ENCODE measurements at regions not wholly inside any gene's neighbourhood (a gene's known extent, or its start where the extent isn't known, plus 50 kb on each side); places are given as distances from the start of the nearest gene placed in this dataset.
"Not testable (repeated sequence)": the region's sequence is repeated elsewhere in the genome, so short reads cannot be mapped to it uniquely, and the experiment has no call there.

DNA sequence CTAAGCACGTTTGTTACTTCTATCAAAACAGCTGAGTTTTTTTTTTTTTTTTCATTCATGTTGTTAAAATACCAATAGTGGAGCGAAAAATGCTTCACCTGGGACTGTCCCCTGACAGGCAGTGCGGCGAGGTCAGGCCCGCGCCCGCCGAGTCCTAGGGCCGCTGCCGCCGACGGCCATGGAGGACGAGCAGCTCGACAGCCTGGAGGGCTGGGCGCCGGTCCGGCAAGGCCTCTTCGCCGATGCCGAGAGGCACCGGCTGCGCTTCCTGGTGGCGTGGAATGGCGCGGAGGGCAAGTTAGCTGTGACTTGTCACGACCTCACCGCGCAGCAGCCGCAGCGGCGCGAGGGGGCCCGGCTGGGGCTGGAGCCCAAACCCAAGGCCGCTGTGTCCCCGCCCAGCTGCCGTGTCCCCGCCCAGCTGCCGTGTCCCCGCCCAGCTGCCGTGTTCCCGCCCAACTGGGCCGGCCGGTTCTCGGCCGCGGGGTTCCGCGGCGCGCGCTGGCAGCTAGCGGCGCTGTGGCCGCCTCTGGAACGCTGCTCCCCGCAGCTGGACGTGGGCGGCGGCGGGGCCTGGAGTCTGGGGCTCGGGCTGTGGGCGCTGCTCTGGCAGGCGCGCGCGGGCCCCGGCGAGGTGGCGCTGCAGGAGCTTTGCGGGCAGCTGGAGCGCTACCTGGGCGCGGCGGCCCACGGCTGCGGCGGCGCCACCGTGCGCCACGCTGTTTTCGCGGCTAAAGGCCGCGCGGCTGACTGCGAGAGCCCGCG is 56.7 kb upstream of the GOLGA8R start:
- intact Hi-C loops (cut with DNase I); H3K36me3 ChIP-seq; H3K27me3 ChIP-seq; H3K9me3 ChIP-seq; H3K4me1 ChIP-seq; FAIRE-seq: not testable (repeated sequence)
- 0 to 2% methylated on average over 21 to 36 of the region's 89 CpGs for WGBS, 2 donors
- H3K27ac ChIP-seq, result peak overlapping the region in 3 of 4 donors; percentile 55 to 82 (median 71)
- H3K4me3 ChIP-seq, result peak overlapping the region in 2 of 4 donors; percentile 35 to 53
- ATAC-seq (peak; percentile 94 to 98 (median 98)), DNase-seq (peak; percentile 62 to 78 (median 69))

DNA sequence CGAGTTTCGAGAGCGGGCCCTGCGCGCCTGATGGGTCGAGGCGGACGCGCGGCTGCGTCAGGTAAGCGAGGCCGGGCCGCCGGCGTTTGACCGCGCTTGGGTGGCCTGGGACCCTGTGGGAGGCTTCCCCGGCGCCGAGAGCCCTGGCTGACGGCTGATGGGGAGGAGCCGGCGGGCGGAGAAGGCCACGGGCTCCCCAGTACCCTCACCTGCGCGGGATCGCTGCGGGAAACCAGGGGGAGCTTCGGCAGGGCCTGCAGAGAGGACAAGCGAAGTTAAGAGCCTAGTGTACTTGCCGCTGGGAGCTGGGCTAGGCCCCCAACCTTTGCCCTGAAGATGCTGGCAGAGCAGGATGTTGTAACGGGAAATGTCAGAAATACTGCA is 57.3 kb upstream of the GOLGA8R start:
- H3K27me3 ChIP-seq; FAIRE-seq; H3K9me3 ChIP-seq; DNase-seq; intact Hi-C loops (cut with DNase I); H3K36me3 ChIP-seq; H3K4me1 ChIP-seq: not testable (repeated sequence)
- peak in 2 of 4 donors; percentile 19 to 26 for ATAC-seq
- peak overlapping the region in 2 of 4 donors; percentile 35 to 53 for H3K4me3 ChIP-seq
- peak overlapping the region in 3 of 4 donors; percentile 55 to 82 (median 71) for H3K27ac ChIP-seq
- no CpG with 5 or more reads among the region's 34 CpGs for WGBS, 2 donors

DNA sequence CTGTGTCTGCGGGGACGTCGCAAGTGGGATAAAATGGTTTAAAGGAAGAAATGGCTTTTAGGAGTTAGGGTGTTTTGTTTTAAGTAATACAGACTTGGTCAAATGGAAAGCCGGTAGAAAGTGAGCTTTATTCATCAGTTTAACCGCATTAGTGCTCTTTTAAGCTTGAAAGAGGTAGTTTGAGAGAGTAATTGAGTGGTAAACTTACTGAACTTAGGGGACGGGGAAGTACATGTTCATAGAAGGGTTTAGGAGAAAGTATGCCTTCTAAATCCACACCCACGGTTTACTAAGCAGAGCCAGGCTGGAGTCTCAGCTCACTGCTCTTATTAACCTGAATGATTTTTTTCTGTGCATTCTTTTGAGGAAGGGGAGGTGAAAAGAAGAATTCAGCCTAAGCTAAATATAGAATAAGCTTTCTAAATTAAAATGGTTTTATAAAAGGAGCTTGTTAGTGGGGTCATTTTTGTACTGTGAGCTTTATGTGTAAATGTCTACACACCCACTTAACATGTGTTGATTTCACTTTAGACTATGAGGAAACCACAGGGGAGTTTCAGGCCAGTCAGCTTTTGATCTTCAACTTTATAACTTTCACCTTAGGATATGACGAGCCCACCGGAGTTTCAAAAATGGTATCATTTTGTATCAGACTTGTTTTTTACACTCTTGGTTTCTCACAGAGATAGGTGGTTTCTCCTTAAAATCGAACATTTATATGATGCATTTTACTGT is 57.9 kb upstream of the GOLGA8R start:
- H3K4me3 ChIP-seq; intact Hi-C loops (cut with DNase I): not testable (repeated sequence)
- WGBS, 2 donors, result no CpG with 5 or more reads among the region's 10 CpGs

DNA sequence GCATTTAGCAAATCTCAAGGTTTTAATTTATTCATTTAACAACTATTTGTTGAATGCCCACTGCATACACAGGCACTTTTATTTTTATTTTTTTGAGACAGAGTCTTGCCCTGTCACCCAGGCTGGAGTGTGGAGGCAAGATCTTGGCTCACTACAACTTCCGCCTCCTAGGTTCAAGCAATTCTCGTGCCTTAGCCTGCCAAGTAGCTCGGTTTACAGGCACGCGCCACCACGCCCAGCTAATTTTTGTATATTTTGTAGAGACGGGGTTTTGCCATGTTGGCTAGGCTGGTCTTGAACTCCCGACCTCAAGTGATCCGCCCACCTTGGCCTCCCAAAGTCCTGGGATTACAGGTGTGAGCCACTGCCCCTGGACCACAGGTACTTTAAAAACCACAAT is 67.0 kb upstream of the GOLGA8Q start:
- FAIRE-seq; H3K27me3 ChIP-seq; DNase-seq; H3K36me3 ChIP-seq; ATAC-seq; H3K4me1 ChIP-seq; intact Hi-C loops (cut with DNase I); H3K27ac ChIP-seq; H3K4me3 ChIP-seq; H3K9me3 ChIP-seq: not testable (repeated sequence)
- WGBS, 2 donors, result 94 to 96% methylated on average over 9 of the region's 9 CpGs

More for the DNA sequence above, 57.9 kb upstream of the GOLGA8R start:
- FAIRE-seq, H3K27me3 ChIP-seq, H3K36me3 ChIP-seq, H3K9me3 ChIP-seq, H3K27ac ChIP-seq, H3K4me1 ChIP-seq, DNase-seq, ATAC-seq: not testable (repeated sequence)

DNA sequence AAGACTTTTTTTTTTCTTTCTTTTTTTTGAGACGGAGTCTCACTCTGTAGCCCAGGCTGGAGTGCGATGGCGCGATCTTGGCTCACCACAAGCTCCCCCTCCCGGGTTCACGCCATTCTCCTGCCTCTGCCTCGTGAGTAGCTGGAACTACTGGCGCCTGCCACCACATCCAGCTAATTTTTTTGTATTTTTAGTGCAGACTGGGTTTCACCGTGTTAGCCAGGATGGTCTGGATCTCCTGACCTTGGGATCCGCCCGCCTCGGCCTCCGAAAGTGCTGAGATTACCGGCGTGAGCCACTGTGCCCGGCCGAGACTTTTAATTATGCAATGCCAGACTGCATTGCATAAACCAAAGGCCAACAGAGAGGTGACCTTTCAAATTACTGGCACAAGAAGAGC is 62.6 kb upstream of the GOLGA8Q start:
- H3K27ac ChIP-seq; H3K4me3 ChIP-seq; intact Hi-C loops (cut with DNase I); H3K9me3 ChIP-seq; H3K36me3 ChIP-seq; H3K27me3 ChIP-seq; FAIRE-seq; H3K4me1 ChIP-seq: not testable (repeated sequence)
- WGBS, 2 donors, result 89 to 95% methylated on average over 17 of the region's 17 CpGs
- DNase-seq, result peak in 1 of 6 donors; percentile 14
- peak in 2 of 4 donors; percentile 33 to 66 for ATAC-seq

DNA sequence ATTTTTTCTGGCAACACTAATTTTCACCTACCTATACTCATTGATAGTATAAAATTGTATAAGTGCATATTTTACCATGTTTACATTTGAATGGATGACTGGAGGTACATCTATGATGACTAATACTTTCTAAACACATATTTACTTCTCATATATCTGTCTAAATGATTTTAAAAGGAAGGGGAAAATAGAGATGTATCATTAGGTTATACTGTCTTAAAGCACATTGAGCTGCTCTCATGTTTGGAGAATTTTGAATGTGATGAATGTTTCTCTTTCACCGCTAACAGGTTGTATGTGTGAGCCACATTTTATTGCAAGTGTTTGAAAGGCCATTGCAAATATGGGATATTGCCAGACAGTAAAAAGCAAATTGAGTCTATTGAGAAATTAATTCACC is 61.5 kb upstream of the GOLGA8Q start:
- H3K9me3 ChIP-seq; H3K36me3 ChIP-seq; H3K27ac ChIP-seq; H3K4me3 ChIP-seq; H3K4me1 ChIP-seq; FAIRE-seq; ATAC-seq; DNase-seq; intact Hi-C loops (cut with DNase I); H3K27me3 ChIP-seq: not testable (repeated sequence)
- 59 to 92% methylated on average over 1 of the region's 1 CpG for WGBS, 2 donors

DNA sequence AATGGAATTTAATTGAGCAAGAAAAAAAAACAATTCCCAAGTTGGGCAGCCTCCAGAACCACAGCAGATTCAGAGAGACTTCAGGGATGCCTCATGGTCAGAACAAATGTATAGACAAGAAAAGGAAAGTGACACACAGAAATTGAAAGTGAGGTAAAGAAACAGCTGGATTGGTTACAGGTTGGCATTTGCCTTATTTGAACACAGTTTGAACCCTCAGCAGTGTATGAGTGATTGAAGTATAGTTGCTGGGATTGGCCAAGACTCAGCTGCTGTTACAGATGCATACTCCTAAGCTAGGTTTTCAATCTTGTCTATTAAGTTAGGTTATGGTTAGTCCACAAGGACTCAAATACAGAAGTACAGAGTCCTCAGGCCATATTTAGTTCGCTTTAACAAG is 57.9 kb upstream of the GOLGA8Q start:
- DNase-seq; H3K27me3 ChIP-seq; H3K27ac ChIP-seq; H3K36me3 ChIP-seq; FAIRE-seq; intact Hi-C loops (cut with DNase I); ATAC-seq; H3K4me3 ChIP-seq; H3K4me1 ChIP-seq; H3K9me3 ChIP-seq: not testable (repeated sequence)
- WGBS, 2 donors, result no CpG with 5 or more reads among the region's 1 CpG

DNA sequence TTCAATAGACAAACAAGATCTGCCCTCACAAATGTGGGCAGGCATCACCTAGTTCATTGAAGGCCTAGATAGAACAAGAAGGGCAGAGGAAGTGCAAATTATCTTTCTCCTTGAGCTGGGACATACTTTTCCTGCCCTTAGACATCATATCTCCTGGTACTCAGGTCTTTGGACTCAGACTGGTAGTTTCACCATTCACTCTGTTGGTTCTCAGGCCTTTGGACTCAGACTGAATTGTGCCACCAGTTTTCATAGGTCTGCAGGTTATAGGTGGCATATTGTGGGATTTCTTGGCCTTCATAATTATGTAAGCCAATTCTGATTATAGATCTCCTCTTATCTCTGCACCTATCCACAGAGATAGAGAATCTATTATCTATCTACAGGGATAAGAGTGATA is 54.6 kb upstream of the GOLGA8Q start:
- DNase-seq; H3K36me3 ChIP-seq; H3K27ac ChIP-seq; H3K27me3 ChIP-seq; H3K4me1 ChIP-seq; ATAC-seq; intact Hi-C loops (cut with DNase I); H3K4me3 ChIP-seq; H3K9me3 ChIP-seq; FAIRE-seq: not testable (repeated sequence)

DNA sequence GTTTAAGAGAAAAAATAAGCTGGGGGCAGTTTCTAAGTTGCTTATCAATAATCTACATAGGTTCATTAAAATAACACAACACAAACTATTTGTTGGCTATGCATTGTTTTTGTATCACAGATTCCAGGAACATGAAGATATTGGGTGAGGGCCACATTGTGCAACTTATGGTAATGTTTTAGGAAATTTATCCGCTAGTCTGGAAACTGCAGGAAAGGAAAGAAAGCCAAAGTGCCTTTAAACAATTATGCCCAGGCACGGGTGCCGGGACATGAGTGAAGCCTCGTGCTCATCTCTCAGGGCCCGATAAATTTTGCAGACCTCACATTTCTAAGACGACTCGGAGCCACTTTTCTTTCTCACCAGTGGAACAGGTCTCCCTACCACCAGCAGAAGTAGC is 52.6 kb upstream of the GOLGA8Q start:
- H3K36me3 ChIP-seq; H3K9me3 ChIP-seq; FAIRE-seq; DNase-seq; H3K27ac ChIP-seq; H3K27me3 ChIP-seq; H3K4me3 ChIP-seq; ATAC-seq; H3K4me1 ChIP-seq; intact Hi-C loops (cut with DNase I): not testable (repeated sequence)
- no CpG with 5 or more reads among the region's 7 CpGs for WGBS, 2 donors

DNA sequence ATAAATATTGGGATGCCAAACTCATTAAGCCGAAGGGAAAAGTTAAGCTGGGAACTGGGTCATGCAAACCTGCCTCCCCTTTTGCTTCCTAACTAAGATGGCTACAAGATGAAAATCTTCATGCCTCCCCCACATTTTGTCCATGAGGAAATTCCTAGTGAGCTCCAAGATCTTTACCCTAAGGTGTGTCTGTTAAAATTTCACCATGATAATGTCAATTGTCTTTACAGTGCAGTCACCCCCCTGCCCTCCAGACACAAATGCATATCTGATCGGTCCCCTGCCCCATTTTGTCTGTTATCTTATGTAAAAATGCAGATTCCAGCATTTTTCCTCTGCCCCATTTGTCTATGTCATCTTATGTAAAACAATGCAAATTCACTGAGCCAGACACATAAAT is 51.3 kb upstream of the GOLGA8Q start:
- H3K27ac ChIP-seq; FAIRE-seq; H3K36me3 ChIP-seq; H3K4me1 ChIP-seq; intact Hi-C loops (cut with DNase I); ATAC-seq; H3K9me3 ChIP-seq; H3K4me3 ChIP-seq; H3K27me3 ChIP-seq; DNase-seq: not testable (repeated sequence)
- WGBS, 2 donors, result 93 to 96% methylated on average over 1 of the region's 2 CpGs
